ENCODE measurements at regions not wholly inside any gene's neighbourhood (a gene's known extent, or its start where the extent isn't known, plus 50 kb on each side); places are given as distances from the start of the nearest gene placed in this dataset.

DNA sequence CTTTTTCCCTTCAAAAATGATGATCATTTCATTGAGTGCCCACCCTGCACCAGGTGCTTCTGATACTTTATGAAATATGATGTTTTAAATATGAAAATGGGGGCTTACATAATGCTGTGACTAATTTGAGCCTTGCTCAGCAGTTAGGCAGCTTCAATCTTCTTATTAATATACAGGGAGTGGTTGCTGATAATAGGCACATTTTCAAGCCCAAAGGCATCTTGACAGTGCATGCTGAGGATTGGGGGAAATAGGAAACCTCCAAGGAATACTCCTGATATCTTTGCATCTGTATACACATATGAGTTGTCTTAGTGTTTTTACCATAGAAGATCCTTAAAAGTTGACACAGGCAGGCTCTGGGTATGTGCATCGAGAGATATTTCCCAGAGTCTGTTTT lies 262.3 kb upstream of the SASH1 start:
- Mint-ChIP-seq H3K4me1 (no peaks in the 10 kb centered on the region), H3K27ac (no peak overlapping the region), H3K27me3 (peaks cover 9% of the 10 kb centered on the region), H3K4me3 (no peak overlapping the region), H3K9me3 (peaks cover 6 to 9% of the 10 kb centered on the region in 2 donors)
- no peak for ATAC-seq
- DNase-seq = no peak

DNA sequence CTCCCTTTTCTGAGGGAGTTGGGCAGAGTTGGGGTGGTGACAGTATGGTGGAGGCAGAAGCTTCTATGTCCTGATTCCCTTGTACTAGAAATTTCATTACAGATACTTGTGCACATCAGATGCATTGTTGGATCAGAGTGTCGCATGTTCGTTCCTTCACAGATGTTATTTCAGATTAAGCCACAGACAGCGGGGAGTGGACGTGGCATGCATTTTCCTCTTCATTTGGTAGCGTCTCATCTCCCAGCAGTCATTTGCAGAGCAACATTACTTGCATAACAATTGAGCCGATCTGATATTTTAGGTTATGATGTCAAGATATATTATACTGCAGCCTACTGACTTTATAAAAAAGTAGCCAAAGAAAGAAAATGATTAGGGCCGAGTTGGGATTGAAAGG lies 261.6 kb upstream of the SASH1 start:
- peaks cover 2% of the 10 kb centered on the region for H3K27me3 Mint-ChIP-seq
- no peaks in the 10 kb centered on the region for H3K4me1 Mint-ChIP-seq
- DNase-seq = no peak
- peaks cover under 1 to 2% of the 10 kb centered on the region in 2 donors for H3K9me3 Mint-ChIP-seq
- H3K4me3 Mint-ChIP-seq = no peak overlapping the region
- no peak for ATAC-seq
- no peak overlapping the region for H3K27ac Mint-ChIP-seq

DNA sequence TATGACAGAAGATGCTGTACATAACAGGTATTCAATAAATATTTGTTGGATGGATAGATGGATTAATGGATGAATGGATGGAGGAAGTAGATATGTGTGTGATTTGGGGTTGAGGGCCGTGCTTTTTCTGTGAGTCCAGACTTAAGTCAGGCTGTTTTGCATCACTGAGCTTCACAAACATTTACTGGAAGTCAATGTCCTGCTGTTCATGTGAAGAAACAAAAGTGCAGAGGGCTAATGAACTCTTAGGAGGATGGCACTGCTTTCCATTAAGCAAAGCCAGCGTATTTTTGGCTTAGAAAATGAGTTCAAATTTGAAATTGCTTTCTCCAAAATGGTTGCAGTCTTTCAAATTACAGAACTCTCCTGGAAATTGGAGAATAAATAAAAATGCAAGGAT lies 260.6 kb upstream of the SASH1 start:
- no peaks in the 10 kb centered on the region for H3K4me1 Mint-ChIP-seq
- no peaks in the 10 kb centered on the region for H3K27me3 Mint-ChIP-seq
- no peak for ATAC-seq
- no peak overlapping the region for H3K4me3 Mint-ChIP-seq
- DNase-seq = no peak
- no peaks in the 10 kb centered on the region for H3K9me3 Mint-ChIP-seq
- H3K27ac Mint-ChIP-seq = no peak overlapping the region

DNA sequence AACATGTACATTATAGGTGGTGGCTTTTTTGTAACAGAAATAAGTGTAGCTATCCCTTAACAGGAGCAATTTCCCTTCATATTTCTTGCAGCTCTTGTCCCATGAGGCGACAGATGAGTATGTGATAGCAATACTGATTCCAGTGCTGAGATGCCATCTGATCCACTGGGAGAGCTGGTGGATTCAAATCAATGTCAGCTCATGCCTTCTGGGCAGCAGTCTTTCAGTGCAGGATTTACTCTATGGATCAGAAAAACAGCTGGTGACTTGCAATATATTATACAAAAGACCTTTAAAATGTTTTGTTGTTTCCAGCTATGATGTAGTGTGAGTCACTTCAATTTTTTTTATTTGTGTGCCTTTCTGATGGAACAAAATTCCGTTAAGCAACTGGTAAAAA lies 259.9 kb upstream of the SASH1 start:
- Mint-ChIP-seq H3K27ac (no peak overlapping the region), H3K9me3 (no peaks in the 10 kb centered on the region), H3K4me1 (no peaks in the 10 kb centered on the region), H3K27me3 (no peaks in the 10 kb centered on the region), H3K4me3 (no peak overlapping the region)
- ATAC-seq = no peak
- DNase-seq = no peak

DNA sequence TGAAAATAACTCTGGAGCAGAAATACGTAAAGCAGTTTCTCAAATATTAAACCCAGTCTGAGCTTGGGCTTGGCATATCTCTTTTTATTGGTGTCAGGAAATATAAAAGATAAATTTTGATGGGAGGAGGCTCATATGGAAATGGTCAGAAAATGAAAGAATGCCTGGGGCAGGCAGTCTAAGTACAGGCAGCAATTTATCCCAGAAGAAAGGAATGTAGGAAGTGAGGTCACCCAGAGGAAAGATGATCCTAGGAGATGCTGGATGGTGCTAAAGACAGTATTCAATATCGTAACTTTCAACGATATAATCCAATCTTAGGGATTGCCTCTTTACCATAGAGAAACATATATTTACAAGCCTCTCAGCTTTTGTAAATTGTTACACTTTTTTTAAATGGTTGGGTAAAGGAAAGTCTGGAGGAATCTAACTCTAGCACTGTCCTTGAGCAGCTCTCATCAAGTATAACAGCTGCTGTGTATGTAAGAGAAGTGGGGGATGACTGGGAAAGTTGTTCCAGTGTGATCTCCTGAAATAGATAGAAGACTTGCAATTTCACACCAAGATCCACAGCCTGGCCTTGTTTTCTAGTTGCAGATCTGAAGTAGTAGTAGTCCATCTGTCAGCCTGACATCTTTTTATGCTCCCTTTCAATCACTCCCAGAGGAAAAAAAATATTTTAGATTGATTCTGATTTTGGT lies 256.9 kb upstream of the SASH1 start:
- ATAC-seq (no peak), DNase-seq (no peak)
- Mint-ChIP-seq H3K4me1 (no peaks in the 10 kb centered on the region), H3K27me3 (no peaks in the 10 kb centered on the region), H3K27ac (no peak overlapping the region), H3K4me3 (no peak overlapping the region), H3K9me3 (peaks cover 5 to 15% of the 10 kb centered on the region in 2 donors)

DNA sequence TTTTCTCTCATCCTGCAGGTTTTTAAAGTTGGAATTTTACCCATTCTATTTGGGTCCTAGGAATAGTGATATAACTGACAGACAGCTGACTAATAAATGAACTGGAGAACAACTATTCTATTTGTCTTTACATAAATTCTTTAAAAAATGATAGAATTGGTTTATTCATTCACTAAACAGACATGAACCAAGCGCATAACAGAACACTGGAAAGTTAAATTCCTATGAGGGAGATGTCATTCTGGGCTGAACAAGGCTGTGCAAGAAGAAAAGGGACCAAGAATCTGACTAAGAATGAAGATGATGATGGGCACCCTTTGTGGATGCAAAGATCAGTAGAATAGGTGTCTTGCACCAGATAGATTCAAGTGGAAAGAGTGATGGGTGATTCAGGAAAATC lies 256.3 kb upstream of the SASH1 start:
- ATAC-seq (no peak), DNase-seq (no peak)
- no peaks in the 10 kb centered on the region for H3K27me3 Mint-ChIP-seq
- no peaks in the 10 kb centered on the region for H3K4me1 Mint-ChIP-seq
- H3K27ac Mint-ChIP-seq = no peak overlapping the region
- H3K4me3 Mint-ChIP-seq = no peak overlapping the region
- H3K9me3 Mint-ChIP-seq = peaks cover 5 to 20% of the 10 kb centered on the region in 2 donors

DNA sequence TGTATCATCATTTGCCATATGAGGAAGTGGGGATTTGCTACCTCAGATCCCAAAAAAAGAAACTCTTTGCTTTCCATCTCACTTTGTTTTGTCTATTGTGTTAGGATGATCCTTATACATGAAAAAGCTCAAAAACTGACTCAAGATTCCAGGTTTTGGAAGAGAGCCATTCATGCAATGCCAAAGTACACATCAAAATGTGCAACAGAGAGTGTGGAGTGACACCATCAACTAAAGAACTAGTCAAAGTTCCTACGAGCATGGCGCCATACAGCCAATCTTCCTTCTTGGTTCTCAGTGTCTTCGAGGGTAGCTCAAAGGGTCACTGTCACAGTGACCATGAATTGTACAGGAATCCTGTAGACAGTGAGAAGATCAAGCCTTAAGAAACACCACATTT lies 255.8 kb upstream of the SASH1 start:
- Mint-ChIP-seq H3K4me1 (no peaks in the 10 kb centered on the region), H3K4me3 (no peak overlapping the region), H3K9me3 (peaks cover 5 to 20% of the 10 kb centered on the region in 2 donors), H3K27ac (no peak overlapping the region), H3K27me3 (no peaks in the 10 kb centered on the region)
- ATAC-seq (no peak), DNase-seq (no peak)

DNA sequence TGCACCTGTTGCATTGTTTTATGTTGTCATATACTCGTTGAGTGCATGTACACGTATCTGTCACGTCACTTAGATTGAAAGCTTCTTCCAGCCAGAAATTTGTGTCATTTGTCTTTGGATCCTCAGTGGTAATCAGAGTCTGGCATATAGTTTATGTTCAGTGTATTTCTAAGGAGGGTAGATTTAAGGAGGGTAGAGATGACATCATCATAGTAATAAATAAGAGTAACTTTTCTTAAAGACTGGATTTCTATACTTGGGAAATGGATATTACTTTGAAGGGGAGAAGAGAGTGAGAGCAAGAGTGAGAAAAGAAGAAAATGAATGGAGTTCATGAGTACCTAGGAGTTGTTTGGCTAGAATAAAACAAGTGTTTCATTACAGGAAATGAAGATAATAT lies 255.0 kb upstream of the SASH1 start:
- H3K27ac Mint-ChIP-seq = no peak overlapping the region
- H3K4me1 Mint-ChIP-seq = no peaks in the 10 kb centered on the region
- no peak for DNase-seq
- H3K9me3 Mint-ChIP-seq = peaks cover 5 to 20% of the 10 kb centered on the region in 2 donors
- H3K4me3 Mint-ChIP-seq = no peak overlapping the region
- no peaks in the 10 kb centered on the region for H3K27me3 Mint-ChIP-seq
- no peak for ATAC-seq

DNA sequence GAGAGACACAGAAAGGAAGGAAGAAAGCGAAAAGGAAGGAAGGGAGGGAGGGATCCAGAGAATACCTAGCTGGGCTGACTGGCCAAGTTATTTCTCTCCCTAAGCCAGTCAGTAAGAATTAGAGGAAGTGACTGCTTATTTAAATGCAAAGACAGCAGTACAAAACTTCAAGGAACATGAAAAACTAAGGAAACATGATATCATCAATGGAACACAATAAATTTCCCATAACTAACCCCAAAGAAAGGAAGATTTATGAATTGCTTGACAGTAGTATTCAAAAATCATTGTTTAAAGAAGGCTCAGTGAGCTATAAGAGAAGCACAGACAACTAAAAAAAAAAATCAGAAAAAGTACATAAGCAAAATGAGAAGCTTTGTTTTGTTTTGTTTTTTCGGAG lies 252.3 kb upstream of the SASH1 start:
- H3K27me3 Mint-ChIP-seq = no peaks in the 10 kb centered on the region
- ATAC-seq (no peak), DNase-seq (no peak)
- no peak overlapping the region for H3K27ac Mint-ChIP-seq
- peaks cover 5 to 20% of the 10 kb centered on the region in 2 donors for H3K9me3 Mint-ChIP-seq
- no peak overlapping the region for H3K4me3 Mint-ChIP-seq
- no peaks in the 10 kb centered on the region for H3K4me1 Mint-ChIP-seq

DNA sequence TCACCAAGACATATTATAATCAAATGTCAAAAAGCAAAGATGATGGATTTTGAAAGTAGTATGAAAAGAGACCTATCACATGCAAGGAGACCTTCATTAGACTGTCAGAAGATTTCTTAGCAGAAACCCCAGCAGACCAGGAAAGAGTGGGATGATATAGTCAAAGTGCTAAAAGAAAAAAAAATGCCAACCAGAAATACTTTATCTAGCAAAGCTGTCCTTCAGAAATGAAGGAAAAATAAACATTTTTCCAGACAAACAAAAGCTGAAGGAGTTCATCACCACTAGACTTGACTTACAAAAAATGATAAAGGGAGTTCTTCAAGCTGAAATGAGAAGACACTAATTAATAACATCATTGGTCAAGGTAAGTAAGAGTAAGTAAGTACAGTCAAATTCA lies 251.2 kb upstream of the SASH1 start:
- Mint-ChIP-seq H3K27me3 (no peaks in the 10 kb centered on the region), H3K27ac (no peak overlapping the region), H3K9me3 (peaks cover 5 to 20% of the 10 kb centered on the region in 2 donors), H3K4me3 (no peak overlapping the region), H3K4me1 (no peaks in the 10 kb centered on the region)
- no peak for DNase-seq
- no peak for ATAC-seq

DNA sequence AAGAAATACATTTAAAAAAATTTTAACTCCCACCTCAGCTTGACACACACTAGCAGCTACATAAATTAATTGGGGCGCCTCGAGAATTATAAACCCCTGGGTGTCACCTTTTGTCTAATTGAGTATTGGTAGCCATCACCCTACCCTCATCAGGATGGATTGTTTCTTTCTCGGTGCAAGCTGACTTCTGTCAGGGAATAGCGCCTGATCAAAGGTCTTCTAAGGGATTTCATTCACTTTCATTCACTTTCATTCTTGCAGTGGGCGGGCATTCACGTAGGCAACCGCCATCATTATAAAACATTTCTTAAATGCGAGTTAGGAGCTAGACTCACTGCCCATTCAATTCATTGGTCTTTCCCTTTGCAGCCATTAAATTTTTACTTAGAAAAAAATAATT lies 239.2 kb upstream of the SASH1 start:
- Mint-ChIP-seq H3K27ac (no peak overlapping the region), H3K27me3 (peaks cover 2% of the 10 kb centered on the region), H3K4me3 (no peak overlapping the region), H3K9me3 (peaks cover 0 to 2% of the 10 kb centered on the region in 2 donors), H3K4me1 (no peaks in the 10 kb centered on the region)
- no peak for ATAC-seq
- no peak for DNase-seq

DNA sequence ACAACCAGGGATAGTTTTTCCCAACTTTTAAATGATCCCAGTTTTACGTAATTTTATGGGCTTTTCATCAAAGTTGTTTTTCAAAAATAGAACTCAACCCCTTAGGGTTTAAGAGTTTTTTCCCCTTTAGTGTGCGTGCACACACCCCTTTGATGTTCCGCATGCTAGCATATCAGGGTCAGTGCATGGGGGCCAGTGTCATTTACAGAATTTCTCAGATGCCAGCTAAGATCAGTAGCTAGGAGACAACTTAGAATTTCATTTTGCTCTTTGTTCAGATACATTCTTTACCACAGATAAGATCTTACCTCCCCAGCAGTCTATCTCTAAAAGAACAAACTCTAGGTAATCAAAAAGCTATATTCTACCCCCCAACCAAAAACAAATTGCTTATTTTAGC lies 238.5 kb upstream of the SASH1 start:
- ATAC-seq (no peak), DNase-seq (no peak)
- Mint-ChIP-seq H3K27me3 (peaks cover 7% of the 10 kb centered on the region), H3K27ac (no peak overlapping the region), H3K4me3 (no peak overlapping the region), H3K4me1 (no peaks in the 10 kb centered on the region), H3K9me3 (peaks cover 0 to 6% of the 10 kb centered on the region in 2 donors)

DNA sequence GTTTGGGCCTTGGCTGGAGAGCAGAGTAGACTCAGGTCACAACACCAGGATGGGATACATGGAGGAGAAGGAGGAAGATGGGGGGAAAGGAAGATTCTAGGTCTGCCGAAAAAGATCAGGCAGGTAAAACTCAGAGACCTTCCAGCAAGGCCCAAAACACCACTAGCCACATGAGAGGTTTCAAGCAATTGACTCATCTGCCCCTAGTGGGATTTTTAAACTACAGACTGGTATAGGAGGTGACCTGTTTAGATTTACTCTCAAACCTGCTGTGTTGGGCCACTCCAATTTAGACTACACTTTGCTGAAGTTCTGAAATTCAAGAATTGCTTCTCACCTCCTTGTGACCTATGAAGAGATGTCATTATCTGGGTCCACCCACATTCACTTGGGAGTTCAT lies 236.9 kb upstream of the SASH1 start:
- no peak for ATAC-seq
- DNase-seq = no peak
- Mint-ChIP-seq H3K9me3 (peaks cover 0 to 6% of the 10 kb centered on the region in 2 donors), H3K27me3 (peaks cover 18% of the 10 kb centered on the region), H3K4me3 (no peak overlapping the region), H3K4me1 (no peaks in the 10 kb centered on the region), H3K27ac (no peak overlapping the region)

DNA sequence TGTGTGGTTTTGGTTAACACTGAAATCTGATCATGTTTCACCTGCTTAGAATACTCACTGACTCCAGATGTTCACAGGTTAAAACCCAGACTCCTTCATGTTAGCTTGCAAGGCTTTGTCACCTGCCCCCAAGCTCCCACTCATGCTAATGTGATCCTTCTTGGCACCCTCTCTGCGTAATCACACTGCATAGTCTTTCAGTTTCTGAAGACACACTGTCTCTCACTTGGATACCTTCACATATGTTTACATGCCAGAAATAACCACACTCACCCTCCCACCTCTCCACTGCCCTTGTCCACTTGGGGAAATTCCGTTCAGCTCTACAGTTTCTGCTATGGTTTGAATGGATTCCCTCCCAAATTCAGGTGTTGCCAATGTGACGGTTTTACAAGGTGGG lies 234.7 kb upstream of the SASH1 start:
- Mint-ChIP-seq H3K9me3 (peaks cover 0 to 6% of the 10 kb centered on the region in 2 donors), H3K27ac (peak overlapping the region in 1 of 2 donors; percentile 35), H3K4me3 (no peak overlapping the region), H3K4me1 (no peaks in the 10 kb centered on the region), H3K27me3 (peaks cover 30% of the 10 kb centered on the region)
- no peak for DNase-seq
- no peak for ATAC-seq

DNA sequence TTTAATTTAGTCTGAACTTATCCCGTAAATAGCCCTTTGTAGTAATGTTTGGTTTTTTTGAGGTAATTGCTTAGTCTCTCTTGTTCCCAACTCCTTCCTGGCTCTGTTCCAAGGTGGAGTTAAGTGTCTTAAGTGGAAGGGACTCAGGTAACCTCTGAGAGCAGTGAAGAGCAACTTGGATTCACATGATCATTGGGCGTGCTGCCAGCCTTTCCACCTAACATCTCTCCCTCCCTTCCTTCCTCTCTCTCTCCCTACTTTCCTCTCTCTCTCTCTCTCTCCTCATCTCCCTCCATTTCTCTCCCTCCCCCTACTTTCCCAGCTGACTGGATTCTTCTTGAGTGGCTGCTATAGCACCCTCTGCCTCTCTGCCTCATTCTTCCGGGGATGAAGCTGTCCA lies 232.9 kb upstream of the SASH1 start:
- H3K4me3 Mint-ChIP-seq = no peak overlapping the region
- no peaks in the 10 kb centered on the region for H3K4me1 Mint-ChIP-seq
- peaks cover 30% of the 10 kb centered on the region for H3K27me3 Mint-ChIP-seq
- no peak for DNase-seq
- ATAC-seq = no peak
- H3K27ac Mint-ChIP-seq = peak overlapping the region in 1 of 2 donors; percentile 65
- peaks cover 0 to 6% of the 10 kb centered on the region in 2 donors for H3K9me3 Mint-ChIP-seq

DNA sequence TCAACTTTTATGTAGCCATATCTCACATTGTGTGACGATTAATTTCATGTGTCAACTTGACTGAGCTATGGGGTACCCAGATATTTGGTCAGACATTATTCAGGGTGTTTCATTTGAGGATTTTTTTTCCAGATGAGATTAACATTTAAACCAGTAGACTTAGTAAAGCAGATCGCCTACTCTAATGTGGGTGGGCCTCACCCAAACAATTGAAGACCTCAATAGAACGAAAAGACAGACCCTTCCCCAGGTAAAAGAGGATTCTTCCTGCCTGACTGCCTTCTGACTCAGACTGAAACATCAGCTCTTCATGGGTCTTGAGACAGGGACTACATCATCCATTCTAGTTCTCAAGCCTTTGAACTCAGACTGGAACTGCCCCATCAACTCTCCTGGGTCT lies 231.7 kb upstream of the SASH1 start:
- no peak for DNase-seq
- ATAC-seq = no peak
- H3K4me3 Mint-ChIP-seq = no peak overlapping the region
- H3K27me3 Mint-ChIP-seq = peaks cover 30% of the 10 kb centered on the region
- no peaks in the 10 kb centered on the region for H3K4me1 Mint-ChIP-seq
- H3K9me3 Mint-ChIP-seq = peaks cover 0 to 6% of the 10 kb centered on the region in 2 donors
- no peak overlapping the region for H3K27ac Mint-ChIP-seq

DNA sequence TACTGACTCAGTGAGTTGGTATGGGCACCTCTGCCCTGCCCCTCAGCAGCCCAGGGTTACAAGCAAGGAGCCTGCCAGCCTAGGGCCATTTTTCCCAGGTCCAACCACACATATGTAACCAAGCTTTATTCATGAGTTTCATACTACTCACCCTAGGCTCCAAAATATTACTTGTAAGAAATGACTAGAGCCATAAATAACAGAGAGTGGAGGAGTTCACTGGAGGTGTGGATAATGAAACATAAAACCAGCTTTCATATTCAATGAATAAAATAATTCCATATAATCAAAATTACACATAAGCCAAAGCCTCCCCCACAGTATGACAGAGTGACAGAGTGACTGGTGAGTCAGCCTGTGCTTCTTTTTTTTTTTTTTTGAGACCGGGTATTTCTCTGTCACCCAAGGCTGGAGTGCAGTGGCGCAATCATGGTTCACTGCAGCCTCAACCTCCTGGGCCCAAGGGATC lies 229.8 kb upstream of the SASH1 start:
- DNase-seq (no peak), ATAC-seq (no peak)
- H3K9me3 Mint-ChIP-seq = peaks cover 0 to 6% of the 10 kb centered on the region in 2 donors
- no peak overlapping the region for H3K4me3 Mint-ChIP-seq
- no peaks in the 10 kb centered on the region for H3K4me1 Mint-ChIP-seq
- H3K27ac Mint-ChIP-seq = no peak overlapping the region
- peaks cover 30% of the 10 kb centered on the region for H3K27me3 Mint-ChIP-seq
